ENCODE measurements at regions not wholly inside any gene's neighbourhood (a gene's known extent, or its start where the extent isn't known, plus 50 kb on each side); places are given as distances from the start of the nearest gene placed in this dataset.

GRCh38 chr3:189534531-189534930, 96.7 kb upstream of the TP63 start:
- DNase-seq (ENCODE audit: low read depth): no peak

GRCh38 chr3:189537135-189537534, 94.1 kb upstream of the TP63 start:
- H3K4me3 ChIP-seq (ENCODE audit: control insufficient read depth, low read depth, low read length): no peak overlapping the region
- DNase-seq (ENCODE audit: low read depth): no peak
- TF ChIP-seq CTCF (IDR thresholded peaks at IDR 0.05; ENCODE audit: control insufficient read depth, insufficient read depth, low read depth, low read length, missing control alignments): no peak

More at GRCh38 chr3:189534531-189534930, 96.7 kb upstream of the TP63 start:
- TF ChIP-seq CTCF (IDR thresholded peaks at IDR 0.05; ENCODE audit: control insufficient read depth, insufficient read depth, low read depth, low read length, missing control alignments): no peak
- no peak overlapping the region for H3K4me3 ChIP-seq (ENCODE audit: control insufficient read depth, low read depth, low read length)

- H3K4me3 ChIP-seq (ENCODE audit: control insufficient read depth, low read depth, low read length): no peak overlapping the region
- no peak for TF ChIP-seq CTCF (IDR thresholded peaks at IDR 0.05; ENCODE audit: control insufficient read depth, insufficient read depth, low read depth, low read length, missing control alignments)
- no peak for DNase-seq (ENCODE audit: low read depth)
Measured at GRCh38 chr3:189547448-189547847, 83.7 kb upstream of the TP63 start.

GRCh38 chr3:189548053-189548452, 83.1 kb upstream of the TP63 start:
- no peak for DNase-seq (ENCODE audit: low read depth)
- H3K4me3 ChIP-seq (ENCODE audit: control insufficient read depth, low read depth, low read length): no peak overlapping the region
- TF ChIP-seq CTCF (IDR thresholded peaks at IDR 0.05; ENCODE audit: control insufficient read depth, insufficient read depth, low read depth, low read length, missing control alignments): no peak

GRCh38 chr3:189551007-189551406, 80.2 kb upstream of the TP63 start:
- H3K4me3 ChIP-seq (ENCODE audit: control insufficient read depth, low read depth, low read length): no peak overlapping the region
- DNase-seq (ENCODE audit: low read depth): no peak
- TF ChIP-seq CTCF (IDR thresholded peaks at IDR 0.05; ENCODE audit: control insufficient read depth, insufficient read depth, low read depth, low read length, missing control alignments): no peak

GRCh38 chr3:189554868-189555557, 76.2 kb upstream of the TP63 start:
- TF ChIP-seq CTCF (IDR thresholded peaks at IDR 0.05; ENCODE audit: control insufficient read depth, insufficient read depth, low read depth, low read length, missing control alignments): no peak

GRCh38 chr3:189555558-189555881, 75.7 kb upstream of the TP63 start:
- no peak for DNase-seq (ENCODE audit: low read depth)
- TF ChIP-seq CTCF (IDR thresholded peaks at IDR 0.05; ENCODE audit: control insufficient read depth, insufficient read depth, low read depth, low read length, missing control alignments): no peak
- H3K4me3 ChIP-seq (ENCODE audit: control insufficient read depth, low read depth, low read length): no peak overlapping the region

More at GRCh38 chr3:189554868-189555557, 76.2 kb upstream of the TP63 start:
- no peak overlapping the region for H3K4me3 ChIP-seq (ENCODE audit: control insufficient read depth, low read depth, low read length)
- DNase-seq (ENCODE audit: low read depth): no peak
